IPS-20b (cell line): ENCODE measurements at regions not wholly inside any gene's neighbourhood (a gene's known extent, or its start where the extent isn't known, plus 50 kb on each side); places are given as distances from the start of the nearest gene placed in this dataset.

ENCODE experiments used
- H3K27ac ChIP-seq: one replicate; pipeline ENCODE4 v1.5.1; 2013; ENCODE audit warnings: low read length
- H3K27me3 ChIP-seq: 2 replicates; pipeline ENCODE4 v1.6.1; 2013; ENCODE audit warnings: mild to moderate bottlenecking, low read length, inconsistent platforms; ENCODE audit not compliant: insufficient read depth
- H3K36me3 ChIP-seq: 2 replicates; pipeline ENCODE4 v1.6.1; 2013; ENCODE audit warnings: low read depth, mild to moderate bottlenecking, inconsistent platforms, low read length, moderate library complexity; ENCODE audit not compliant: insufficient read depth
- H3K4me1 ChIP-seq: 2 replicates; pipeline ENCODE4 v1.6.1; 2013; ENCODE audit warnings: mild to moderate bottlenecking, control low read depth, inconsistent platforms, low read length, moderate library complexity; ENCODE audit not compliant: insufficient read depth
- H3K4me3 ChIP-seq: 2 replicates; pipeline ENCODE4 v1.5.1; 2013; ENCODE audit warnings: mild to moderate bottlenecking, low read length, inconsistent platforms
- H3K9ac ChIP-seq: 2 replicates; pipeline ENCODE4 v1.6.1; 2013; ENCODE audit warnings: low read depth, mild to moderate bottlenecking, inconsistent platforms, low read length, moderate library complexity
- H3K9me3 ChIP-seq: 2 replicates; pipeline ENCODE4 v1.6.1; 2013; ENCODE audit warnings: mild to moderate bottlenecking, low read depth, low read length, inconsistent platforms; ENCODE audit not compliant: insufficient read depth

DNA sequence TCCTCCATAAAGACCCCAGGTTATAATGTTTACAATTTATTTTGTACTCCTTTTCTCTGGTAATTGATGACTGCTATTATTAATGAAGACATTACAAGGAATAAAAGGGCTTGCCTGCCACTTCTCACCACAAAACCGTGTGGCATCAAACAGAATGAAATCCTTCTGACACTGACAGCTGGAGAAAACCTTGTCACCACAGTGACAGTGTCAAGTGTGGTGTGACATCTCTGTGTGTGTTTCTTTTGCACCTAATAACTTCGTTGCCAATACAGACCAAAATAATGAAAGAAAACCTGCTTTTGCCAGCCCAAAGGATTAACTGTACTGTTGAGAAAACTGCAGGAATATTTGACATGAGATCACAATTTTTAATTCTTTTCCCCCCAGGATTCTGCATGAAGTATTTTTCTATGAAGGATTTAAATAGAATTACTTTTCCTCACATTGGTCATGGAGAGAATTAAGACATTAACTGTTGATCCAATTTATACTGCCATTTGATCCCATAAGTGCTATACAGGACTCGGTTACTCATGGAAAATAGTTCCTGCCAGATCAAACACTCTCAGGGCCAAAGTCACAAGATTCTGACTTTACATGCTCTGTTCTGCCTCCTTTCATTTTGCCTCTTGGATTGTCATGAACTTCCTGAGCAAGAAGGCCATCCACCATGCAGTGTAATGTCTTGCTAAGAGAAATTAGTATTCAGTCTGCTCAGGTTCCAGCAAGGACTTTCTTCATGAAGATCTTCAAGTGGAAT lies 60.4 kb upstream of the IFNG-AS1 start:
- no peaks in the 10 kb centered on the region for H3K36me3 ChIP-seq
- no peaks in the 10 kb centered on the region for H3K27me3 ChIP-seq
- no peak overlapping the region for H3K4me3 ChIP-seq
- H3K9ac ChIP-seq: no peak overlapping the region
- no peak overlapping the region for H3K27ac ChIP-seq
- H3K9me3 ChIP-seq: no peaks in the 10 kb centered on the region
- no peaks in the 10 kb centered on the region for H3K4me1 ChIP-seq

DNA sequence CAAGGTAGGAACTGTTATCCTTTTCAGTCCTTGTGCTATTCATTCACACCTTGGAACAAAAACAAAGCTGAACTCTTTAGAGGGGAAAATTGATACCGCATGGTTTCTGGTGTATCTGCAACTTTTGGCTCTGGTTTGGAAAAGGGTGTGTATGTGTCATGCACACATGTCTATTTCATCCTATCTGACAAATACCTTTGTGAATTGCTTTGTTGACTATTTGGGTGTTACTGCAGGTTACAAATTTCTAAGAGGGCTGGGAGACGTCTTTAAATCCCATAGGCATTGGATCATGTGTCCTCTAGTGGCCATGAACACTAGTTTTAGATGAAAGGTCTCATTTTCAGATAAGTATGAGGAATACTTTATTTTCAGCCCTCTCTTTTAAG lies 59.9 kb upstream of the IFNG-AS1 start:
- Histone ChIP-seq H3K27ac (no peak overlapping the region), H3K27me3 (no peaks in the 10 kb centered on the region), H3K9ac (no peak overlapping the region), H3K9me3 (no peaks in the 10 kb centered on the region), H3K4me3 (no peak overlapping the region), H3K4me1 (no peaks in the 10 kb centered on the region), H3K36me3 (no peaks in the 10 kb centered on the region)

DNA sequence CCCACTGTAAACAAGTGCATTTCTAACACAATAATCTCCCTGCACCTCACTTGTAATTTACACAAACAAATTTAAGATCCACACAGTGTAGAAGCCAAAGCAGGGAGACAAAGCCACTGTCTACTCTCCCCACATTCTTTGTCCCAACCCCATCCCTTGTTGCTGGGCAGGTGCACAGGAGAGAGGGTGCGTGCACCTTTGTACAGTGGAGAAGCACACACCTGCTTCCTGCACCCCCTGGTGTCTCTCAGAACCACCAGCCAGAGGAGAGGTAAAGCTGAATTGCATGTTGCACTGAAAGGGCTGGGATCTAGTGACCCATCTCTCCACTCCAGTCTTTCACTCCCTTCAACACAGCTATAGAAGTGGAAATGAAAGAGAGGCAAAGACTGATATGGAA lies 51.4 kb upstream of the IFNG-AS1 start:
- no peaks in the 10 kb centered on the region for H3K36me3 ChIP-seq
- no peak overlapping the region for H3K27ac ChIP-seq
- no peaks in the 10 kb centered on the region for H3K27me3 ChIP-seq
- H3K9ac ChIP-seq: no peak overlapping the region
- 0 out of 2 replicates have a peak, but pooled peaks cover 3% of the 10 kb centered on the region for H3K4me1 ChIP-seq
- H3K4me3 ChIP-seq: no peak overlapping the region
- H3K9me3 ChIP-seq: no peaks in the 10 kb centered on the region
